ENCODE measurements at regions not wholly inside any gene's neighbourhood (a gene's known extent, or its start where the extent isn't known, plus 50 kb on each side); places are given as distances from the start of the nearest gene placed in this dataset.

GRCh38 chr4:1562771-1563170, 121.3 kb downstream of the FAM53A start:
- H3K4me3 ChIP-seq (ENCODE audit: low read depth, low read length): no peak overlapping the region
- no peaks in the 10 kb centered on the region for H3K79me2 ChIP-seq (ENCODE audit: control insufficient read depth, insufficient read depth, low read length, poor library complexity)
- no peaks in the 10 kb centered on the region for H3K4me1 ChIP-seq (ENCODE audit: control insufficient read depth in 1 of 2, insufficient read depth in 2 of 2, low read length in 2 of 2)
- H3K14ac ChIP-seq (ENCODE audit: low read length): no peak overlapping the region
- no CpG with 5 or more reads among the region's 12 CpGs for WGBS (ENCODE audit: extremely low coverage, insufficient coverage, insufficient read length)
- no peak overlapping the region for H3K18ac ChIP-seq (ENCODE audit: low read length)
- H3K4me2 ChIP-seq (ENCODE audit: low read length): no peak overlapping the region
- no peak overlapping the region for H2BK12ac ChIP-seq (ENCODE audit: low read length)
- H3K27ac ChIP-seq (ENCODE audit: low read depth, low read length): no peak overlapping the region
- no peaks in the 10 kb centered on the region for H3K27me3 ChIP-seq (ENCODE audit: insufficient read depth, low read length)
- H2AK5ac ChIP-seq (ENCODE audit: low read length): no peak overlapping the region
- H3K9ac ChIP-seq (ENCODE audit: low read length): no peak overlapping the region
- H3K4ac ChIP-seq (ENCODE audit: low read depth, low read length): no peak overlapping the region
- H3K36me3 ChIP-seq (ENCODE audit: control insufficient read depth in 1 of 2, insufficient read depth in 2 of 2, low read length in 2 of 2): no peaks in the 10 kb centered on the region
- no peak overlapping the region for H3K23ac ChIP-seq (ENCODE audit: low read length)
- no peak overlapping the region for H4K8ac ChIP-seq (ENCODE audit: low read depth, low read length)
- H2BK120ac ChIP-seq (ENCODE audit: insufficient read depth, low read length, poor library complexity): no peak overlapping the region
- H4K12ac ChIP-seq (ENCODE audit: low read depth, low read length): no peak overlapping the region
- H3K79me1 ChIP-seq (ENCODE audit: low read length): no peaks in the 10 kb centered on the region
- H4K91ac ChIP-seq (ENCODE audit: low read depth, low read length): no peak overlapping the region
- no peak for DNase-seq
- H3K9me3 ChIP-seq (ENCODE audit: insufficient read depth, low read depth, low read length): no peaks in the 10 kb centered on the region
- no peak overlapping the region for H2BK5ac ChIP-seq (ENCODE audit: low read depth, low read length, poor library complexity)
- H2AFZ ChIP-seq (ENCODE audit: insufficient read depth, low read length, poor library complexity): no peak overlapping the region

GRCh38 chr4:1562371-1562770, 121.7 kb downstream of the FAM53A start:
- Histone ChIP-seq H2AFZ (ENCODE audit: insufficient read depth, low read length, poor library complexity) (no peak overlapping the region), H2BK12ac (ENCODE audit: low read length) (no peak overlapping the region), H3K4me2 (ENCODE audit: low read length) (no peak overlapping the region), H3K9ac (ENCODE audit: low read length) (no peak overlapping the region), H3K14ac (ENCODE audit: low read length) (no peak overlapping the region), H3K36me3 (ENCODE audit: control insufficient read depth in 1 of 2, insufficient read depth in 2 of 2, low read length in 2 of 2) (no peaks in the 10 kb centered on the region), H3K18ac (ENCODE audit: low read length) (no peak overlapping the region), H3K23ac (ENCODE audit: low read length) (no peak overlapping the region), H3K4me3 (ENCODE audit: low read depth, low read length) (no peak overlapping the region), H2BK120ac (ENCODE audit: insufficient read depth, low read length, poor library complexity) (no peak overlapping the region), H2BK5ac (ENCODE audit: low read depth, low read length, poor library complexity) (no peak overlapping the region), H4K12ac (ENCODE audit: low read depth, low read length) (no peak overlapping the region), H3K4me1 (ENCODE audit: control insufficient read depth in 1 of 2, insufficient read depth in 2 of 2, low read length in 2 of 2) (no peaks in the 10 kb centered on the region), H3K79me1 (ENCODE audit: low read length) (no peaks in the 10 kb centered on the region), H3K9me3 (ENCODE audit: insufficient read depth, low read depth, low read length) (no peaks in the 10 kb centered on the region), H3K4ac (ENCODE audit: low read depth, low read length) (no peak overlapping the region), H4K8ac (ENCODE audit: low read depth, low read length) (no peak overlapping the region), H3K79me2 (ENCODE audit: control insufficient read depth, insufficient read depth, low read length, poor library complexity) (no peaks in the 10 kb centered on the region), H4K91ac (ENCODE audit: low read depth, low read length) (no peak overlapping the region), H3K27ac (ENCODE audit: low read depth, low read length) (no peak overlapping the region), H3K27me3 (ENCODE audit: insufficient read depth, low read length) (no peaks in the 10 kb centered on the region), H2AK5ac (ENCODE audit: low read length) (no peak overlapping the region)
- no CpG with 5 or more reads among the region's 19 CpGs for WGBS (ENCODE audit: extremely low coverage, insufficient coverage, insufficient read length)
- no peak for DNase-seq

- Histone ChIP-seq H4K91ac (ENCODE audit: low read depth, low read length) (no peak overlapping the region), H2BK12ac (ENCODE audit: low read length) (no peak overlapping the region), H2AK5ac (ENCODE audit: low read length) (no peak overlapping the region), H3K27me3 (ENCODE audit: insufficient read depth, low read length) (no peaks in the 10 kb centered on the region), H3K9me3 (ENCODE audit: insufficient read depth, low read depth, low read length) (no peaks in the 10 kb centered on the region), H3K14ac (ENCODE audit: low read length) (no peak overlapping the region), H3K4me2 (ENCODE audit: low read length) (no peak overlapping the region), H4K12ac (ENCODE audit: low read depth, low read length) (no peak overlapping the region), H3K27ac (ENCODE audit: low read depth, low read length) (no peak overlapping the region), H3K4ac (ENCODE audit: low read depth, low read length) (no peak overlapping the region), H2BK5ac (ENCODE audit: low read depth, low read length, poor library complexity) (no peak overlapping the region), H3K4me1 (ENCODE audit: control insufficient read depth in 1 of 2, insufficient read depth in 2 of 2, low read length in 2 of 2) (no peaks in the 10 kb centered on the region), H4K8ac (ENCODE audit: low read depth, low read length) (no peak overlapping the region), H2BK120ac (ENCODE audit: insufficient read depth, low read length, poor library complexity) (no peak overlapping the region), H3K9ac (ENCODE audit: low read length) (no peak overlapping the region), H3K18ac (ENCODE audit: low read length) (no peak overlapping the region), H3K79me1 (ENCODE audit: low read length) (no peaks in the 10 kb centered on the region), H3K79me2 (ENCODE audit: control insufficient read depth, insufficient read depth, low read length, poor library complexity) (no peaks in the 10 kb centered on the region), H3K4me3 (ENCODE audit: low read depth, low read length) (no peak overlapping the region), H3K23ac (ENCODE audit: low read length) (no peak overlapping the region), H2AFZ (ENCODE audit: insufficient read depth, low read length, poor library complexity) (no peak overlapping the region), H3K36me3 (ENCODE audit: control insufficient read depth in 1 of 2, insufficient read depth in 2 of 2, low read length in 2 of 2) (no peaks in the 10 kb centered on the region)
- no CpG with 5 or more reads among the region's 26 CpGs for WGBS (ENCODE audit: extremely low coverage, insufficient coverage, insufficient read length)
- DNase-seq: no peak
Observed at GRCh38 chr4:1561286-1561990, 122.7 kb downstream of the FAM53A start.

GRCh38 chr4:1559896-1560650, 124.0 kb downstream of the FAM53A start:
- no peak overlapping the region for H3K27ac ChIP-seq (ENCODE audit: low read depth, low read length)
- no peak overlapping the region for H3K9ac ChIP-seq (ENCODE audit: low read length)
- H3K79me1 ChIP-seq (ENCODE audit: low read length): no peaks in the 10 kb centered on the region
- H2BK120ac ChIP-seq (ENCODE audit: insufficient read depth, low read length, poor library complexity): no peak overlapping the region
- H2BK5ac ChIP-seq (ENCODE audit: low read depth, low read length, poor library complexity): no peak overlapping the region
- H3K18ac ChIP-seq (ENCODE audit: low read length): no peak overlapping the region
- no peak overlapping the region for H3K14ac ChIP-seq (ENCODE audit: low read length)
- no peaks in the 10 kb centered on the region for H3K9me3 ChIP-seq (ENCODE audit: insufficient read depth, low read depth, low read length)
- no peaks in the 10 kb centered on the region for H3K36me3 ChIP-seq (ENCODE audit: control insufficient read depth in 1 of 2, insufficient read depth in 2 of 2, low read length in 2 of 2)
- no peak overlapping the region for H4K91ac ChIP-seq (ENCODE audit: low read depth, low read length)
- no peak overlapping the region for H2BK12ac ChIP-seq (ENCODE audit: low read length)
- no peak overlapping the region for H4K12ac ChIP-seq (ENCODE audit: low read depth, low read length)
- no peak overlapping the region for H4K8ac ChIP-seq (ENCODE audit: low read depth, low read length)
- H3K4me2 ChIP-seq (ENCODE audit: low read length): no peak overlapping the region
- no peaks in the 10 kb centered on the region for H3K79me2 ChIP-seq (ENCODE audit: control insufficient read depth, insufficient read depth, low read length, poor library complexity)
- no peak for DNase-seq
- H3K27me3 ChIP-seq (ENCODE audit: insufficient read depth, low read length): no peaks in the 10 kb centered on the region
- H3K4me3 ChIP-seq (ENCODE audit: low read depth, low read length): no peak overlapping the region
- H2AK5ac ChIP-seq (ENCODE audit: low read length): no peak overlapping the region
- H2AFZ ChIP-seq (ENCODE audit: insufficient read depth, low read length, poor library complexity): no peak overlapping the region
- WGBS (ENCODE audit: extremely low coverage, insufficient coverage, insufficient read length): no CpG with 5 or more reads among the region's 40 CpGs
- H3K4me1 ChIP-seq (ENCODE audit: control insufficient read depth in 1 of 2, insufficient read depth in 2 of 2, low read length in 2 of 2): no peaks in the 10 kb centered on the region
- no peak overlapping the region for H3K4ac ChIP-seq (ENCODE audit: low read depth, low read length)
- H3K23ac ChIP-seq (ENCODE audit: low read length): no peak overlapping the region
